CD4-positive, alpha-beta T cell treated with Interleukin-4 for 1 hour (primary cell): ENCODE measurements at regions not wholly inside any gene's neighbourhood (a gene's known extent, or its start where the extent isn't known, plus 50 kb on each side); places are given as distances from the start of the nearest gene placed in this dataset.

Experiments used
- DNase-seq, 2 donors: peaks; one replicate each; pipeline ENCODE4 v3.0.0-alpha.2; 2020 to 2022

- no peak for DNase-seq
Measured at GRCh38 chr3:82508-82907, 114.1 kb upstream of the CHL1 start.

GRCh38 chr3:83096-83495 is 113.5 kb upstream of the CHL1 start:
- DNase-seq, result no peak

- DNase-seq, result no peak
Measured at GRCh38 chr3:85180-85579, 111.4 kb upstream of the CHL1 start.

- no peak for DNase-seq
Measured at GRCh38 chr3:88267-88666, 108.3 kb upstream of the CHL1 start.

- DNase-seq, result no peak
Measured at GRCh38 chr3:93746-94145, 102.8 kb upstream of the CHL1 start.

- DNase-seq, result no peak
Measured at GRCh38 chr3:96259-96658, 100.3 kb upstream of the CHL1 start.

GRCh38 chr3:97417-98258 is 98.9 kb upstream of the CHL1 start:
- no peak for DNase-seq

- DNase-seq, result no peak
Measured at GRCh38 chr3:98259-98654, 98.3 kb upstream of the CHL1 start.

GRCh38 chr3:99506-99905 is 97.1 kb upstream of the CHL1 start:
- DNase-seq, result no peak

GRCh38 chr3:102484-102883 is 94.1 kb upstream of the CHL1 start:
- no peak for DNase-seq

- no peak for DNase-seq
Measured at GRCh38 chr3:103991-104390, 92.6 kb upstream of the CHL1 start.

- no peak for DNase-seq
Measured at GRCh38 chr3:105585-105984, 91.0 kb upstream of the CHL1 start.

GRCh38 chr3:106619-107018 is 89.9 kb upstream of the CHL1 start:
- no peak for DNase-seq

GRCh38 chr3:111143-112069 is 85.2 kb upstream of the CHL1 start:
- no peak for DNase-seq

GRCh38 chr3:112773-113172 is 83.8 kb upstream of the CHL1 start:
- no peak for DNase-seq

GRCh38 chr3:118666-119065 is 77.9 kb upstream of the CHL1 start:
- no peak for DNase-seq

GRCh38 chr3:123341-123740 is 73.2 kb upstream of the CHL1 start:
- DNase-seq, result no peak

GRCh38 chr3:124557-125179 is 71.9 kb upstream of the CHL1 start:
- DNase-seq, result no peak

- DNase-seq, result no peak
Measured at GRCh38 chr3:128515-129172, 67.9 kb upstream of the CHL1 start.

- no peak for DNase-seq
Measured at GRCh38 chr3:131151-131888, 65.2 kb upstream of the CHL1 start.

GRCh38 chr3:132378-132777 is 64.2 kb upstream of the CHL1 start:
- no peak for DNase-seq

- no peak for DNase-seq
Measured at GRCh38 chr3:132904-133303, 63.7 kb upstream of the CHL1 start.
